ENCODE measurements at regions not wholly inside any gene's neighbourhood (a gene's known extent, or its start where the extent isn't known, plus 50 kb on each side); places are given as distances from the start of the nearest gene placed in this dataset.

GRCh38 chr1:234970731-234971476 is 157.7 kb downstream of the TOMM20 start:
- no peak for TF ChIP-seq CTCF (IDR thresholded peaks at IDR 0.05; ENCODE audit: extremely low read depth, missing control alignments)
- no peak for DNase-seq (ENCODE audit: low spot score)

GRCh38 chr1:234970401-234970730 is 158.3 kb downstream of the TOMM20 start:
- no peak for DNase-seq (ENCODE audit: low spot score)
- TF ChIP-seq CTCF (IDR thresholded peaks at IDR 0.05; ENCODE audit: extremely low read depth, missing control alignments) = no peak

GRCh38 chr1:234969581-234970400 is 158.8 kb downstream of the TOMM20 start:
- no peak for DNase-seq (ENCODE audit: low spot score)
- no peak for TF ChIP-seq CTCF (IDR thresholded peaks at IDR 0.05; ENCODE audit: extremely low read depth, missing control alignments)

- TF ChIP-seq CTCF (IDR thresholded peaks at IDR 0.05; ENCODE audit: extremely low read depth, missing control alignments) = no peak
- DNase-seq (ENCODE audit: low spot score) = no peak
Observed at GRCh38 chr1:234969011-234969441, 159.6 kb downstream of the TOMM20 start.

GRCh38 chr1:234968451-234968850 is 160.2 kb downstream of the TOMM20 start:
- no peak for DNase-seq (ENCODE audit: low spot score)
- TF ChIP-seq CTCF (IDR thresholded peaks at IDR 0.05; ENCODE audit: extremely low read depth, missing control alignments) = no peak

- DNase-seq (ENCODE audit: low spot score) = no peak
- no peak for TF ChIP-seq CTCF (IDR thresholded peaks at IDR 0.05; ENCODE audit: extremely low read depth, missing control alignments)
Observed at GRCh38 chr1:234967121-234967520, 161.5 kb downstream of the TOMM20 start.

- TF ChIP-seq CTCF (IDR thresholded peaks at IDR 0.05; ENCODE audit: extremely low read depth, missing control alignments) = no peak
- no peak for DNase-seq (ENCODE audit: low spot score)
Observed at GRCh38 chr1:234965111-234965510, 163.5 kb downstream of the TOMM20 start.
